GM12872 (cell line): ENCODE measurements at regions not wholly inside any gene's neighbourhood (a gene's known extent, or its start where the extent isn't known, plus 50 kb on each side); places are given as distances from the start of the nearest gene placed in this dataset.

Source experiments
- TF ChIP-seq, protein P1 (sequence below): IDR thresholded peaks from 3 replicates; pipeline ENCODE4 v1.5.1; 2011; ENCODE audit warnings: low read depth, mild to moderate bottlenecking, low read length, moderate library complexity; ENCODE audit not compliant: insufficient read depth

DNA sequence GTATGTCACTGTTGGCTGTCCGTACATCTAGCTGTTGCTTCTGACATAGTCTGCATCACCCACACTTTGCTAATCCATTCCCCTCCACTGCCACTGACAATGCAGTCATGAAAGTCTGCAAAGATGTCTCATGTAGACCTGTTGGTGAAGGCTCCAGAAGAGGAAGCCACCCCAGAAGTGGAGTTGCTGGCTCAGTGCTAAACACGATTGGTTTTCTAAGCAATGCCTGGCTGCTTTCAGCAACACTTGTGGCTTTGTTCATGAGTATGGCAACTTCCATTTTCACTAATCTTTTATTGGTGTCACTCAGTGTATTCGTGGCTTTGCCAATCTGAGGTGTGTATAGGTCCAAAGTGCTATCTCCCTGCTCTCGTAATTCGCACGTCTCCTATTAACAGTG lies 288.1 kb downstream of the GADD45G start:
- TF ChIP-seq, protein P1, sequence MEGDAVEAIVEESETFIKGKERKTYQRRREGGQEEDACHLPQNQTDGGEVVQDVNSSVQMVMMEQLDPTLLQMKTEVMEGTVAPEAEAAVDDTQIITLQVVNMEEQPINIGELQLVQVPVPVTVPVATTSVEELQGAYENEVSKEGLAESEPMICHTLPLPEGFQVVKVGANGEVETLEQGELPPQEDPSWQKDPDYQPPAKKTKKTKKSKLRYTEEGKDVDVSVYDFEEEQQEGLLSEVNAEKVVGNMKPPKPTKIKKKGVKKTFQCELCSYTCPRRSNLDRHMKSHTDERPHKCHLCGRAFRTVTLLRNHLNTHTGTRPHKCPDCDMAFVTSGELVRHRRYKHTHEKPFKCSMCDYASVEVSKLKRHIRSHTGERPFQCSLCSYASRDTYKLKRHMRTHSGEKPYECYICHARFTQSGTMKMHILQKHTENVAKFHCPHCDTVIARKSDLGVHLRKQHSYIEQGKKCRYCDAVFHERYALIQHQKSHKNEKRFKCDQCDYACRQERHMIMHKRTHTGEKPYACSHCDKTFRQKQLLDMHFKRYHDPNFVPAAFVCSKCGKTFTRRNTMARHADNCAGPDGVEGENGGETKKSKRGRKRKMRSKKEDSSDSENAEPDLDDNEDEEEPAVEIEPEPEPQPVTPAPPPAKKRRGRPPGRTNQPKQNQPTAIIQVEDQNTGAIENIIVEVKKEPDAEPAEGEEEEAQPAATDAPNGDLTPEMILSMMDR, result no peak

DNA sequence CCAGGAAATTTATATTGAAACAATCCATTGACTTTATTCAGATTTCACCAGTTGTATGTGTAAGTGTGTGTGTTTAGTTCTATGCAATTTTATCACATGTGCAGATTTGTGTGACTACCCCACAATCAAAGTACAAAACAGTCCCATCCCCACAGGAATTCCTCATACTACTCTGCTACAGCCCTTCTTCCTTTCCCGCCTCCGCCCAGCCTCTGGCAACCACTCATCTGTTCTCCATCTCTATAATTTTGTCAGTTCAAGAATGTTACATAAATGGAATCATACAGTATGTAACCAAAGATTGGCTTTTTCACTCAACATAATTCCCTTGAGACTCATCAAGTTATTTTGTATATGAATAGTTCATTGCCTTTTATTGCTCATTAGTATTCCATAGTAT lies 289.1 kb downstream of the GADD45G start:
- TF ChIP-seq, protein P1, result no peak

DNA sequence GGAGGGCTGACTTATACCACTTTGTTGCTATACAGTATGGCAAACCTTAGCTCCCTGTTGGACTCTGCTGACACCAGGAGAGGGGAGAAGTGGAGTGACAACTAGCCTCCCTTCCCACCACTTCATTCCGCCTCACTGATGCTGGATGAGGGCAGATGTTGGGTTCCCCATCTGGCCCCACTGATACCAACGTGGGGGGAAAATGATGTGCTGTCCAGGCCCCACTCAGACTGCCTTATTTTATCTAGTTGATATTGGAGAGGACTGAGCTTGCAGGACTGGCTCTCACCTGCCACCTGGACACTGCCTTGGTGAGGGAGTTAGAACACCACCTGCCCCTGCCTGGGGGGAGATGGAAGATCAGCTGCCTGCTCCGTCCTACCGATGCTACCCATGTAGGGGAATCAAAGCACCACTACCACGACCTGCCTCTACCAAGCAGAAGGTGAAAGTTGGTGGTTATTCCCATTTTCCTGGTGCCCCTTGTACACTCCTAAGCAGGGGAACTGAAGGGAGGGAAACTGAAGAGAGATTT lies 292.1 kb downstream of the GADD45G start:
- TF ChIP-seq, protein P1, result no peak

DNA sequence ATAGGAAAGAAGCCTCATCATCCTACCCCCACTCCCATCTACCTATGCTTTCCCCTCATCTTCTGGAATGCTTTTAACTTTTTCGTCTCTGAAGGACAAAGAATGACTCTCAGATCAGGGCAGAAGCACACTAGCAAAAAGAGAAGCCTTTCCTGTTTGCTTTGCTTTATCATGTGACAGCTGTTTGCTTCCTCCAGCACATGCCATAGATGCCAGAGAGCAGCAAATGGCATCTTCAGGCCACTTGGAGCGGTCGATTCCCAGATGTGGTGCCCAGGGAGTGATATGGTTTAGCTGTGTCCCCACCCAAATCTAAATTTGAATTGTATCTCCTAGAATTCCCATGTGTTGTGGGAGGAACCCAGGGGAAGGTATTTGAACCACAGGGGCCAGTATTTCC lies 294.8 kb downstream of the GADD45G start:
- TF ChIP-seq, protein P1, result no peak

DNA sequence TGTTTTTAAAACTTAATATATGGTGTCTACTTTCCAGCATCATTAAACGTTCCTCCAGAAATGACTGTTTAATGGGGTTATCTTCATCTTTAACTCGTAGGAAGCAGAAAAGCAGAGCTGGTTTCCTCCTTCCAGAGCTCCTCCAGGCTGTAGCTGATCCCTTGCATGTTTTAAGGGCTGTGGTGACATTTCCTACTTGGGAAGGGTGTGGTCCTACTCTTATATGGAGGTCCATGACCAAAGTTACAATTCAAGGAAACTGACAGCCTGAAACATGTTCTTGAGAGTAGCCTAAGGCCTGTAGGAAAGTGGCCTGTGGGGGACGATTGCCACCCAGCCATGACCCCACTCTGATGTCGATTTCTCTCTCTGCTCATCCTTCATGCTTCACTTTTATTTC lies 297.1 kb downstream of the GADD45G start:
- TF ChIP-seq, protein P1, result no peak

DNA sequence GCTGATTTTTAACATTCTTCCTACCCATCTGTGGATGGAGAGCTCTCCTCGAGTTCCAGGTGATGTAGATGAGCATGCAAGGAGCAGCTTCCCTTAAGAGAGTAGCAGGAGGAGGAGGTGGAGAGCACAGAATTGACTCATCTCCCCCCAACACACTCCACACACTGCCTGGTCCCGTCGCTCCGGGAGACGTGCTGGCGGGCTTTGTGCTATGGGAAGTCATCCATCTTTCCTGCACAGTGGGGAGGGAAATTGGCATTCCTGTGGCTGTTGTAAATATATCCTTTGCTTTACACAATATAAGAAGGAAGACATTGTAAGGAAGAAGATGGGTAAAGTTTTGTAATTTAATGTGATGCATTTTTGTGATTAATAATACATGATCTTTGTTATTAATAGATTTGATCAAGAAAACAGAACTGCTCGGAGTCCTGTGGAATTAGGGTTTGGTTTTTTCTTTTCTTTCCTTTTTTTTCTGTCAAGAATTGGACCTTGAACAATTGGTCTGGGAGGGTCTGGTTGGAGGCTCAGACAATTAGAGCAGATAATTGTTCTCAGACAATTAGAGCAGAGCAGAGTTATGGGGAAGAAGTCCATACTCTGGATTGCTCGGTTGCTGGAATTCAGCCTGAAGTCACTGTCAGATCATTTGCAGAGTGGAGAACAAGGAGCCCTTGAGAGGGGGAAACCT lies 297.8 kb downstream of the GADD45G start:
- TF ChIP-seq, protein P1, result no peak

DNA sequence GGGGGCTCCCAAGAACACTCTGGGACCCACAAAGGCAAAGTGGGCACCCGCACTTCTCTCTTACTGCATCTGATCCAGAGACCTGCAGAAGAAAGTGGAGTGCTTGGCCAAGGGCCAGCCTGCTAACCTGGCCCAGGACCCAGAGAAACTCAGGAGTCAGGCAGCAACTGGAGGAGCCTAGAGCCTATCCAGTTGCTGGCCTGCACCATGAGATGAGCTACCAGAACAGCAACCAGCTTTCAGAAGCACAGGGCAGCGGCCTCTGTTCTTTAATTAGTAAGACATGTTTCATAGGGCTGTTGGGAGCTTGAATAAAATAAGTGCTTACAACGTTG lies 298.3 kb downstream of the GADD45G start:
- TF ChIP-seq, protein P1, result no peak
